PC-3 (cell line): ENCODE measurements at regions not wholly inside any gene's neighbourhood (a gene's known extent, or its start where the extent isn't known, plus 50 kb on each side); places are given as distances from the start of the nearest gene placed in this dataset.

Experiments used
- ATAC-seq: fragments of 200-7000 bp; cut with Tn5 transposase; 2 replicates; pipeline ENCODE4 v1.9.1; 2020; ENCODE audit warnings: mild to moderate bottlenecking, moderate library complexity
- BruUV-seq: library from RNA; stranded (reverse); fragments of 400-500 nt; replicated peaks from 2 replicates; lab custom pipeline; 2021; lab: Mats Ljungman, UMichigan
- CTCF ChIA-PET: fragments of 300-600 bp; sonication (Branson Sonifier 250); formaldehyde crosslinking; loops from one replicate; lab custom pipeline; 2022; ENCODE audit warnings: antibody characterized with exemption; lab: Charles Lee
- POLR2A ChIA-PET: fragments of 300-600 bp; sonication (Branson Sonifier 250); formaldehyde crosslinking; loops from one replicate; lab custom pipeline; 2022; ENCODE audit warnings: antibody characterized with exemption; ENCODE audit not compliant: unreplicated experiment; lab: Charles Lee
- DNase-seq: peaks from one replicate; pipeline ENCODE4 v3.0.0-alpha.2; 2015
- H2AFZ ChIP-seq: fragments of 300-600 bp; sonication (generic); 2 replicates; pipeline ENCODE4 v1.6.0; 2016; ENCODE audit warnings: antibody characterized with exemption, low read length
- H3F3A ChIP-seq: fragments of 300-600 bp; sonication (generic); one replicate; pipeline ENCODE4 v1.6.0; 2017; ENCODE audit warnings: antibody characterized with exemption, low read length, control low read depth, mild to moderate bottlenecking; ENCODE audit not compliant: unreplicated experiment
- H3K27ac ChIP-seq: fragments of 300-600 bp; sonication (generic); 2 replicates; pipeline ENCODE4 v1.5.1; 2016; ENCODE audit warnings: mild to moderate bottlenecking, low read length
- H3K27me3 ChIP-seq: fragments of 300-600 bp; sonication (generic); 2 replicates; pipeline ENCODE4 v1.6.1; 2016; ENCODE audit warnings: low read length, mixed read lengths
- H3K36me3 ChIP-seq: fragments of 300-600 bp; sonication (generic); 2 replicates; pipeline ENCODE4 v1.6.1; 2016; ENCODE audit warnings: low read depth, mixed run types, low read length, mixed read lengths
- H3K4me1 ChIP-seq: fragments of 300-600 bp; sonication (generic); 2 replicates; pipeline ENCODE4 v1.5.1; 2016; ENCODE audit warnings: low read length; ENCODE audit not compliant: insufficient read depth
- H3K4me2 ChIP-seq: fragments of 300-600 bp; sonication (generic); 2 replicates; pipeline ENCODE4 v1.6.0; 2016; ENCODE audit warnings: low read length
- H3K4me3 ChIP-seq: fragments of 300-600 bp; sonication (generic); 2 replicates; pipeline ENCODE4 v1.5.1; 2016; ENCODE audit warnings: mild to moderate bottlenecking, low read length, mixed read lengths
- H3K79me2 ChIP-seq: fragments of 300-600 bp; sonication (generic); 2 replicates; pipeline ENCODE4 v1.6.1; 2017; ENCODE audit warnings: low read length, mixed read lengths
- H3K9ac ChIP-seq: fragments of 300-600 bp; sonication (generic); 2 replicates; pipeline ENCODE4 v1.6.0; 2016; ENCODE audit warnings: mild to moderate bottlenecking, low read length
- H3K9me2 ChIP-seq: fragments of 300-600 bp; sonication (generic); replicated peaks from 2 replicates; pipeline ENCODE4 v1.6.1; 2016; ENCODE audit warnings: mixed run types, low read length, mixed read lengths
- H3K9me3 ChIP-seq: fragments of 300-600 bp; sonication (generic); 2 replicates; pipeline ENCODE4 v1.6.1; 2016; ENCODE audit warnings: low read length, mixed read lengths
- H4K20me1 ChIP-seq: fragments of 300-600 bp; sonication (generic); 2 replicates; pipeline ENCODE4 v1.6.1; 2016; ENCODE audit warnings: low read length, mixed read lengths
- CTCF ChIP-seq: fragments of 300-600 bp; sonication (generic); conservative IDR thresholded peaks from 2 replicates; pipeline ENCODE4 v1.5.1; 2017; ENCODE audit warnings: antibody characterized with exemption, low read depth, mild to moderate bottlenecking, low read length
- EZH2 ChIP-seq: fragments of 300-600 bp; sonication (generic); IDR thresholded peaks from one replicate; pipeline ENCODE4 v1.6.1; 2017; ENCODE audit warnings: antibody characterized with exemption, mild to moderate bottlenecking, low read length; ENCODE audit not compliant: unreplicated experiment
- EZH2phosphoT487 ChIP-seq: fragments of 300-600 bp; sonication (generic); IDR thresholded peaks from 2 replicates; pipeline ENCODE4 v1.6.1; 2018; ENCODE audit warnings: mild to moderate bottlenecking, antibody characterized with exemption, low read length, borderline replicate concordance
- intact Hi-C: fragments of 100-400 bp; cut with micrococcal nuclease; formaldehyde crosslinking; loops from 2 replicates; pipeline ENCODE4 v1.9.0; 2023

DNA sequence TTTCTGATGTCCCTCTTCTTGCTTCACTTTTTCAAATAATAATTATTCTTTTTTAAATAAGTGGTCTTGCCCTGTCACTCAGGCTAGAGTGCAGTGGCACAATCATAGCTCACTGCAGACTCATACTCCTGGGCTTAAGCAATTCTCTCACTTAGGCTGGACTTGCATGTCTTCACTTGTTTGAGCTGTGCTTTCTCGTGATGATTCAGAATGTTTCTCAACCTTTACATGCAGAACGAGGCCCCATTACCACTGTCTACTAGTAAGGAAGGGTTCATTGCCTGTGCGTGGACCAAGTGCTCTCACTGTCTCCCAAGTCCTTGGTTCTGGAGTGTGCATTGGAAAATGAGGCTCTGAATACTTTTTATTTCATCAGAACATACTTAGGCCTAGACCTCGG is 468.6 kb upstream of the COBL start:
- Histone ChIP-seq H3K27ac (no peak overlapping the region), H3K4me3 (no peak overlapping the region), H3K27me3 (no peaks in the 10 kb centered on the region), H2AFZ (no peak overlapping the region), H3K9me3 (no peaks in the 10 kb centered on the region), H3K4me1 (no peaks in the 10 kb centered on the region), H3K4me2 (no peak overlapping the region), H4K20me1 (no peaks in the 10 kb centered on the region), H3K36me3 (no peaks in the 10 kb centered on the region), H3F3A (no peaks in the 10 kb centered on the region), H3K9ac (no peak overlapping the region), H3K9me2 (no peaks in the 10 kb centered on the region), H3K79me2 (no peaks in the 10 kb centered on the region)
- DNase-seq (no peak), ATAC-seq (no peak)
- no peak for TF ChIP-seq EZH2phosphoT487
- no TSS peak for BruUV-seq
- ChIA-PET POLR2A (no interaction called here), CTCF (no interaction called here)
- intact Hi-C loops, result no loop called here

DNA sequence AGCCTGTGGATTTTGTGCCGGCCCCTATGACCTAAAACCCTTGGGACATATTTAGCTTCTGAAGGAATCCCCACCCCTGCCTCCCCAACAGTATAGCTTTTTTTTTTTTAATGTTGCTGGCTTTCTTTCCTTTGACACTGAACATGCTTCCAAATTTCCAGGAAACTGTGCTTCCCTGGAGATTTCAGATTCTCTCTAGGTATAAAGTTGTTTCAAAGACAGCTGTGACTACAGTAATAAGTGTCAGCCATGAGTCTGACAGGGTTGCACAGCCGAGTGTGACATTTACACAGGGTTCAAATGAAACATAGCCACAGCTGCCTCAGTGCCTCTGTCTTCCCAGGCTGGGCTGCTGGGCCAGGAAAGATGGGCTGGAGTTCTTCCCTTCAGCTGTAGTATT is 466.6 kb upstream of the COBL start:
- Histone ChIP-seq H3K9ac (no peak overlapping the region), H3K79me2 (no peaks in the 10 kb centered on the region), H4K20me1 (no peaks in the 10 kb centered on the region), H2AFZ (no peak overlapping the region), H3K9me2 (no peaks in the 10 kb centered on the region), H3K4me3 (no peak overlapping the region), H3K4me2 (no peak overlapping the region), H3K4me1 (no peaks in the 10 kb centered on the region), H3K27me3 (no peaks in the 10 kb centered on the region), H3F3A (no peaks in the 10 kb centered on the region), H3K36me3 (no peaks in the 10 kb centered on the region), H3K9me3 (no peaks in the 10 kb centered on the region), H3K27ac (no peak overlapping the region)
- ChIA-PET POLR2A (no interaction called here), CTCF (no interaction called here)
- no peak for TF ChIP-seq EZH2phosphoT487
- intact Hi-C loops, result no loop called here
- ATAC-seq (no peak), DNase-seq (no peak)
- BruUV-seq, result no TSS peak

DNA sequence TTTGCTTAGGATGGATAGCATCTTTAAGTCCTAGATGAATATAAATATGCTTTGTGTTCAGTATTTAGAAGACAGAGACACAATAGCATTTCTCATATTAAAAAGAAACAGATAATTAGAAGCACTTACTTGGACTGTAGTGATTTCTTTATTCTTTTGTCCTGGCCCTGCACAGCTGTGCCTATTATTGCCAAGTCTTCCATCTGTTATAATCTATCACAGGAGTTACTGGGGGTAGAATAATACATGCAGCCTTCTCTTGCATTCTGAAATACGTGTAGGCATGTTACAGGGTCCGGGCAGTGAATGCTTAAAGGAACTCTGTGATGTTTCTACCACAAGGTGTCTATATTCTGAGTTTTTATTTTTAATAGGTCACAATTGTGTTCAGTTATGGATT is 461.5 kb upstream of the COBL start:
- no TSS peak for BruUV-seq
- no peaks in the 10 kb centered on the region for H3K79me2 ChIP-seq
- no peak overlapping the region for H3K9ac ChIP-seq
- no peaks in the 10 kb centered on the region for H3K36me3 ChIP-seq
- H3K9me2 ChIP-seq, result no peaks in the 10 kb centered on the region
- TF ChIP-seq EZH2phosphoT487, result no peak
- no peak for TF ChIP-seq CTCF
- TF ChIP-seq EZH2, result no peak
- no peak overlapping the region for H3K27ac ChIP-seq
- H3K27me3 ChIP-seq, result no peaks in the 10 kb centered on the region
- intact Hi-C loops, result no loop called here
- ChIA-PET CTCF (no interaction called here), POLR2A (no interaction called here)
- no peak overlapping the region for H3K4me3 ChIP-seq
- ATAC-seq, result no peak
- H3F3A ChIP-seq, result no peaks in the 10 kb centered on the region
- H3K9me3 ChIP-seq, result no peaks in the 10 kb centered on the region
- H4K20me1 ChIP-seq, result no peaks in the 10 kb centered on the region
- no peak overlapping the region for H2AFZ ChIP-seq
- no peak overlapping the region for H3K4me2 ChIP-seq
- H3K4me1 ChIP-seq, result no peaks in the 10 kb centered on the region
- DNase-seq, result no peak

- Histone ChIP-seq H3F3A (no peaks in the 10 kb centered on the region), H3K36me3 (no peaks in the 10 kb centered on the region), H3K9me2 (no peaks in the 10 kb centered on the region), H4K20me1 (no peaks in the 10 kb centered on the region), H3K4me1 (no peaks in the 10 kb centered on the region), H3K27me3 (no peaks in the 10 kb centered on the region), H3K27ac (no peak overlapping the region), H2AFZ (no peak overlapping the region), H3K79me2 (no peaks in the 10 kb centered on the region), H3K4me2 (no peak overlapping the region), H3K9me3 (no peaks in the 10 kb centered on the region), H3K9ac (no peak overlapping the region), H3K4me3 (no peak overlapping the region)
- BruUV-seq, result no TSS peak
- no peak for ATAC-seq
- no peak for TF ChIP-seq EZH2phosphoT487
- no peak for TF ChIP-seq EZH2
- TF ChIP-seq CTCF, result no peak
- intact Hi-C loops, result no loop called here
- ChIA-PET CTCF (no interaction called here), POLR2A (no interaction called here)
- no peak for DNase-seq
Observed at GRCh38 chr7:51774178-51774577, 457.6 kb upstream of the COBL start.
